ENCODE measurements at regions not wholly inside any gene's neighbourhood (a gene's known extent, or its start where the extent isn't known, plus 50 kb on each side); places are given as distances from the start of the nearest gene placed in this dataset.

- no peak for TF ChIP-seq TARDBP (IDR thresholded peaks at IDR 0.05)
- no peak for TF ChIP-seq SP1 (IDR thresholded peaks at IDR 0.05)
- TF ChIP-seq PKNOX1 (IDR thresholded peaks at IDR 0.05) = no peak
Measured at GRCh38 chr2:13611939-13612338, 895.2 kb downstream of the TRIB2 start.

Measured in HEK293T (cell line).